NCI-H2171 (cell line): ENCODE measurements at regions not wholly inside any gene's neighbourhood (a gene's known extent, or its start where the extent isn't known, plus 50 kb on each side); places are given as distances from the start of the nearest gene placed in this dataset.
"Not testable (repeated sequence)": the region's sequence is repeated elsewhere in the genome, so short reads cannot be mapped to it uniquely, and the experiment has no call there.

ENCODE experiments used
- DNase-seq: peaks from one replicate; lab custom pipeline; 2025; lab: John Stamatoyannopoulos, UW

DNA sequence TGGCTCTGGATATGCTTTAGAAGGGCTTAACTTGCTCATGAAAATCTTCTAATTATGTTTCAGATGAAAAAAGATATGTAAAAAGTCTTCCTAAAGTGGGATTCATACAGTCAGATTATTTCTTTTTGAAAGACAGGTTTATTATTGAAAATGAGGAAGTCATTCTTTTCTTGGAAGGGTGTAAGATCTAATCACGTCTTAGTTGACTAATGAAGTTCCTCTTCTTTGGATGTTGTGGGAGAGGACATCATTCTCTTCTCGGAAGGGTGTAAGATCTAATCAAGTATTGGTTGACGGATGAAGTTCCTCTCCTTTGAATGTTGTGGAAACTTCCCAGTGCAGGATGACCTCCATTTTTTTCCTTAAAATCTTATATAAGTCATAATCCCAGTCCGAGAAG is 74.9 kb downstream of the ALG10 start:
- no peak for DNase-seq

DNA sequence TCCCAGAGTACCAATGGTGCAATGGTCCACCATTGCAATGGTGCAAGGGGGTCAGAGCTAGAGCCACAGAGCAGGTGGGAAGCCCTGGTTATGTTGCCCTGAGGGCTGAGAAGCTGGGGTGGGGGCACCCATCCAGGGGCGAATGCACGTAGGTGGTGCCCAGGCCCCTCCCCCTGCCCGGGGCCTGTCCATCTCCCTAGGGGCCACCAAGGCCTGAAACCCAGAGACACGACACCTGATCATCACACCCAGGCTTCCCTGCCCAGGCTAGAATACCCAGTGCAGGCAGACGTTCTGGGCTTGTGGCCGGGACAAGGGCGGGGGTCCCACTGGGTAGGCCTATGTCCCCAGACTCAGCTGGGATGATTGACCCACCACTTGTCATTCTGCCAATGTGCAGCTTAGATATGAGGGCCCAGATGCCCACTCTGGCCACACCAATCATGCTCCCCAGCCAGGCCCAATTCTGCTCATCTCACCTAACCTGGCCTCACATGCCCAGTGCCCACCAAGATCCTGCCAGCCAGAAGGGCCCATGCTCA is 83.2 kb downstream of the ALG10 start:
- DNase-seq, result no peak

DNA sequence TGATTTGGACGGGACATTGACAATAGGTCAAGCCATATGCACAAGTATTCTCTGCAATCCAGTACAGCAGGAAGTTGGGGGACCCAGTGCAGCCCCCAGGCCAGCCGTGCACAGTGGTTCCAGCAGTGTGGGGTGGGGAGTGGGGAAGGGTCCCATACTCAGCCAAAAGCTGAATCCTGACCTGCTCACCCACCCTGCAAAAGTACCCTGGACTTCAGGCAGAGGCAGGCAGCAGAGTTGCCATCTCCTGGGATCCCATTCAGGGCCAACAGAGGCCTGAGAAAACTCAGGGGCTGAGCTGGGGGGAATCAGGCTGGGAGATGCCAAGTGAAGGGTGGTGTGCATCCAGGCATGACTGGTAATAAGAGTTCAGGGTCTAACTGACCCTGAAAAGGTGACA is 83.9 kb downstream of the ALG10 start:
- DNase-seq, result no peak

DNA sequence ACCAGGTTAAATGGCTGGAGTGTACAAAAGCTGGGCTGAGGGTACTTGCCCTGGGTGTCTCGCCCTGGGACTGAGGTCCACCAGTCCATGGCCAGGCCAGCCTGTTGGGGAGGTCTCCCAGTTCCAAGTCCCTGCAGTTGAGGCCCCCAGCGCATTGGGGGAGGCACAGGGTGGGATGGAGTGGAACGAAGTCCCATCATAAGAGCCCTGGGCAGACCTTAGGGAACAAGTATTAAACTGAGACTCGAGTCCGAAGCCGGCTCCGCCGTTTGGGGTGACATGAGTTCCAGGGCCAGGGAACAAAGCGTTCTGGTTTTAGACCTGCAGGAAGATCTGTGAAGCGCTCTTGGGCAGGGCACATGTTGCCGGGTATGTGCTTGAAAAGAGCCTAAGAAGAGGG is 84.7 kb downstream of the ALG10 start:
- DNase-seq, result no peak

DNA sequence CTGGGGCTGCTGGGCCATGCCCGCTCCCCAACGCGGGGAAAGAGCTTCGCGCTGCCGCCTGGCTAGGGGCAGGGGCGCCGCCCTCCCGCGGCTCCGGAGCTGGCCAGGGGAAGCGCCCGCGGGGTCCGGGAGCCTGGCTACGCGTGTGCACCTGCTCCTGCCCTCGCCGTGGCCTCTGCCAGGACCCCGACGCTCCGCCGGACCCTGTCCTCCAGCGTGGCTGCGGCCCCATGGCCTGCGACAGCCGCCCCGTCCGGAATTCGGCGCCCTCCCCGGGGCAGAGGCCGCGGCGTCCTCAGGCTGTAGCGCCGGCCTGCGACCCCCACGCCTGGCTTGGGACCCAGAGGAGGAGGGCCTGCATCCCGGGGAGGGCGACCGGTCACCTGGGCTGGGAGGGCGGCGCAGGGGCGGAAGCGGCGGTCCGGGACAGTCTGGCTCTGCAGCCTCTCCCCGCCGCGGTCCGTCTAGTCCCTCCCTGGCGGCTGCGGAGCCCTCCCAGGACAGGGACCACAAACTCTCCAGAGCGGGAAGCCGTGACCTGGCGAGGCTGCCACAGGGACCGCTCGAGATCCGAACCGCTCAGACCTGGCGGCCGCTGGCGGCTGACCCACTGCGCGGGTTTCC is 85.6 kb downstream of the ALG10 start:
- DNase-seq, result no peak

DNA sequence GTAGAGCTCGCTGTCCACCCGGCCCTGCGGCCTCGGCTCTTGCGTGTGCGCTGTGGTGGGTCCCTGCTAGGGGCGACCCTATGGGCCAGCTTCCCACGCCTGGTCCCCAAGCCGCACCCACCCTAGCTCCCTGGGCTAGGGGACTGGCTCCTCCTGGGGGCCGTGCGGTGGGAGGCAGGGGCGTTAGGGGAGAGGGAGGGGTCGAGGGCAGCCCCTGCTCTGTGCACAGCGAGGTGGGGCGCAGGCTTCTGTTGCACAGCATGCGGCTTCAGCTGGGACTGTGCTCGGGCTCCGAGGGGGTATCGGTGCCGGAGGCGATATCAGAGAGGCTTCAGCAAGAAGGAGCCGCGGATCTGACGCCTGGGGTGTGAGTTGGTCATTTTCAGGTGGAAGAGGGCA is 86.1 kb downstream of the ALG10 start:
- DNase-seq, result no peak

DNA sequence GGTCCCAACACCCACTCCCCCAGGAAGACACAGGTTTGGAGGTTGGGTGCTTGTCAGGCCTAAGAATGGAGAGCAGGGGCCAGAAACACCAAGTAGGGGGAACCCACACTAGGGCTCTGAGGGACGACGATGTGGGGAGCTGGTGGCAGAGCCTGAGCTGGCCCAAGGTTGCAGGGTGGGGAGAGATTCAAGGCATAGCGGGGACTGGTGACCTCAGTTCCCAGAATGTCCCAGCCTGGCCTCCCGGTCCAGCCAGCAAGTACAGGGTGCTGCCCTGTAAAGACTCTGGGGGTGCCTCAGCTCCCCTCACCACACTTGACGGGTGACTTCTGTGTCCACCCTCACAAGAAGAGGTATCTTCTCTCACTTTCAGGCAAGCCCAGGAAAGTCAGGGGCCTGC is 86.7 kb downstream of the ALG10 start:
- no peak for DNase-seq

DNA sequence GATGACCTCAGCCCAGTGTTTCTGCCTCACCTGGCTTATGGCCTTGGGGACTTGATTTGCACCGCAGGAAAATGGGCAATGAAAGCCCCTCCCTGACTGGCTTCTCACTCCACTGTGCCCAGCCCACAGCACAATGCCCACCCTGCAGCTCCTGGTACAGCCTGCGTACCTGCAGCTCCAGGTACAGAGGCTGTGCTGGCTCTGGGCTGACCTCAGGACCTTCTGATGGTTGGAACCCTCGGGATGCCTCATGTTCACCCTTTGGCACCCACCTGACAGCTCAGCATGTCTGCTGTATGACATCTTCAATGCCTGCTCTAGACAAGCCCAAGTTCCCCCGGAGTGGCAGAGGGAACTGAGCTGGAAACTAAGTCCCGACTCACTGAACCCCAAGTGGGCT is 87.1 kb downstream of the ALG10 start:
- no peak for DNase-seq

DNA sequence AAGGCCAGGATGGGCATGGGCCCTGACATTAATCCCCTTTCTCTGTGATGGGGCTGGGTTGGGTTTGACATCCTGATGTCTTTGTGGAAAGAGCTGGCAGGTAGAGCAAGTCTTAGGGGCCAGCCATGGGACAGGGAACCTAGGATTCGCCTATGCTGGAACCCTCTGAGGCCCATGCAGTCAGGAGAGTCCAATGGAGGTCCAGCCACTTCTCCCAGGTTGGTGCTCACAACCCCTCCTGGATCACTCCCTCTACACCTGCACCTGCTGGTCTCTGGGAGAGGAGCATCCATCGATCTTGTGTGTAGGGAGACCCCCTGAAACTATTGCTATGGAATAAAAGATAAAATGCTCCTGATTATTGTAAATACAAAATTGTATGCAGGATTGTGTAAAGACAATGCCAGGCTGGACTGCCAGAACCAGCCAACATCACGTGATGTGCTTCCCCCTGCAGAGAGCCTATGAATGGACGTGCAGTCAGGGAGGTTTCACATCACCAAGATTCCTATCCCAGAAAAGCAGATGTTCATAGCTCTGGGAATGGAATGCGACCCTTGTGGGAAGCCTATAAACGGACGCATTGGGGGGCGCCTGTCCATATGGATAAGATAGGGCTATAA is 87.7 kb downstream of the ALG10 start:
- DNase-seq, result not testable (repeated sequence)

DNA sequence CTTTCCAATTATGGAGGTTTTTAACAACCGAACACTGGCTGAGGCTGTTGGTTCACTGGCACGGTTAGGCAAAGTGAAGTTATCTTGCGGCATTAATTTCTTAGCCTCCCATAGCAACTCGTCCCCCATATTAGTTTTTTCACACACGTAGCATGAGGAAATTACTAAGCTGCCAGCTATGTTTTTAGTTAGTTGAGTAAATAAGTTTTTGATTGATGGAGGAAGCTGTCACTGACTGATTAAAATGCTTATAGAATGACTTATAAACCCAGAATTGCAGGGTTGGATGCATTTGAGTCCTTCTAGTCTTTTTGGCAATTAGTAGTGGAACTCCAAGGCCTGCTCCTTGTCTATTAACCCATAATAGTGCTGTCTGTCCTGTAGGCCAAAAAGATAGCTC is 97.1 kb downstream of the ALG10 start:
- DNase-seq, result no peak

DNA sequence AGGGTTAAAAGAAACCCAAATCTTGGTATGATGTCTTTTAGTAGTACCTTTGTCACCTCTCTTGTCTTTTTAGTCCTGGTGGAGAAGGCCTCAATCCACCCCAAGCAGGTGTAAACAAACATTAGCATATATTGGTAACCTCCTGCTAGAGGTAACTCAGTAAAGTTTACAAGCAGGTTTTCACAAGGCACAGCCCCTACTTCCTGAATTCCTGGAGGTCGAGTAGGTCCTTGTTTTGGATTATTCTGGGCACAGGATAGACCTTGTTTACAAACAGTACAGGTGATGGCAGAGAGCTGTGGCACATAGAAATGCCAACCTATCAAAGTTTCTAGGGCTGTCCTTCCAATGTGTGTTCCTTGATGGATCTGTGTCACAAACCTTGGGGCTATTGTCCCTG is 99.1 kb downstream of the ALG10 start:
- no peak for DNase-seq

DNA sequence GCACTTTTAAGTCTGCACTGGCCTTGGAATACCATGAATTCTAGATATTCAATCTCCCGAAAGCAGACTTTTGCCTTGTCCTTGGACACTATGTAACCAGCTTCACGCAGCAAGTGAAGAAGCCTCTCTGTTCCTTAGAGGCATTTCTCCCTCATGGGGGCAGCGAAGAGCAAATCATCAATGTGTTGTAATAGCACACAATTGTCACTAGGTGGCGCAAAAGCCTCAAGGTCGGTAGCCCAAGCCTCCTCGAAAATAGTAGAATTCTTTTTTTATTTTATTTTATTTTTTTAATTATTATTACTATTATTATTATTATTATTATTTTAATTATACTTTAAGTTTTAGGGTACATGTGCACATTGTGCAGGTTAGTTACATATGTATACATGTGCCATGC is 100.8 kb downstream of the ALG10 start:
- DNase-seq, result peak; percentile 16

DNA sequence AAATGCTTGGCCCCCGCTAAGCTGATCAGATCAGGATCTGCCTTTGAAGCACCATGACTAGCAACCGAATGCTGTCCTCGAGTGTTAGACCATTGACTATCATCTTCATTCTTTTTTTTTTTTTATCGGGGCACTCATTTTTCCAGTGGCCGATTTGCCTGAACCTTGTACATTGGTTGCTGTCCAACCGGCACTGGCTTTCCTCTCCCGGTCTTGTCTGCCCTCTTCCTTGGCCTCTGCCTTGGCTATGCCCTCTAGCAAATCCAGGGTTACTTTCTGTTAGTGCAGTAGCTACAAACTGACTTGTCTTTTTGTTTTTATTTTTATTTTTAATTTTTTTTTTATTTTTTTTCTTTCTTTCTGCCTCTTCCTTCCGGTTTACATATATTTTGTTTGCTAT is 102.3 kb downstream of the ALG10 start:
- no peak for DNase-seq

DNA sequence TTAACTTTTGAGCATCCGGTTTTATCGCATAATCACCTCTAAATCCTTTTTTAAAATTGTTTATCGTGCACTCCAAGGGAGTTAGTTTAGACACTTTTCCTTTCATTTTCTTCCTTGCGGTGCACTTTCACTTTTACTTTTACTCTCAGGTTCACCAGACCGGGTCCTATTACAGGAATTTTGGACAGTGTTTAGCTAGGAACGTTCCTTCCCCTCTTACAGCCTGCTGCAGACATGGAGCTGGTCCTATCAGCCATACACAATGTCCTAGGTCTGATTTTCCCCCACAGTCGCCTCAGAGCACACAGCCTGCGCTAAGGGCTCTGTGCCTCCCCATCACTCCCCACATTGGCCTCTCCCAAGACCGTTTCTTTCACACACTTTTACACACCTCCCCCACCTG is 103.9 kb downstream of the ALG10 start:
- no peak for DNase-seq

DNA sequence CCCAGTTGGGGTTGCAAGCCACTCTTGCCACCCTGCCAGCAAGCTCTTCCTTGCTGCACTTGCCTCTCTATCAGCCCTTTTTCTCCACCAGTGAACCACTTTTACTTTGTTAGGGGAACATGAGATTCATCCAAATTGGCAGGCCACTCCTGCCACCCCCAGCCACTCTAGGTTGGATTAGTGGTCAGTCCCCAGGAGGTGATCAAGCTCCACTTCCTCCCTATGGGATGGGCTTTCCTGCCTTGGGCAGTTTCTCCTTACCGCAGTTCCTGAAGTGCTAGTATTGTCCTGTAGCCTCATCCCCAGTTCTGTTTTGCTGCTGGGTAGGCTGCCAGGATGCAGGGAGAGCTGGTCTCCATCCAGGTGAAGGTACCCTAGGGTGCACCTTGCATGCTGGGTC is 104.5 kb downstream of the ALG10 start:
- no peak for DNase-seq

DNA sequence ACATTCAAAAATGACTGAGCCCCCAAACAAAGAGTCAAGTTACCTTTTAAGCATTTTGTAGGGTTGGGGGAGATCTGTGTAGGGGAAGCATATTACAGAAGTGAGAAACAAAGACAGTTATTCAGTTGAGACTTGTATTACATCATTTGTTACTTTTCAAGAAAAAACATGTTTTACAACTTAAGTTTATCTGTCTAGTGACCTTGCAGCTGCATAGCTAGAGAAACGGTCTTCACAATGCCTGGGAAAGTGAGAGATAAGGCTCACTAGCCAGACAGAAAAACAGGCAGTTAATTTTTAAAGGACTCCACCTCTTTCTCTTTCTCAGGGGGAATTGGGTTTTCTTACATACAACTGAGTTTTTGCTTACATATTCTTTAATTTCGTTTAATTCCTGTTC is 105.1 kb downstream of the ALG10 start:
- DNase-seq, result not testable (repeated sequence)

DNA sequence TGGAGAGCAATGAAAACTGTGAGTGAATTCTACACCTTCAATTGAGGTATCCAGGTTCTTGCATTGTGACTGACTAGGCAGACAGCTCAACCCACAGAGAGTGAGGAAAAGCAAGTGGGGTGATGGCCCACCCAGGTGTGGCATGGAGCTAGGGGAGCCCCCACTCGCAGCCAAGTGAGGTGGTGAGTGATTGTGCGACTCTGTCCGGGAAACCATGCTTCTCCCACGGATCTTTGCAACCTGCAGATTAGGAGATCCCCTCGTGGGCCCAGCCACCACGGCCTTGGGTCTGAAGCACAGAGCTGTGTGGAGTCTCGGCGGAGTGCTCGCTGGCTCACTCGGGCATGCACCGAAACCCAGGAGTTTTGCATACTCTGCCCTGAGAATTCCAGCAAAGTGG is 120.1 kb downstream of the ALG10 start:
- no peak for DNase-seq

DNA sequence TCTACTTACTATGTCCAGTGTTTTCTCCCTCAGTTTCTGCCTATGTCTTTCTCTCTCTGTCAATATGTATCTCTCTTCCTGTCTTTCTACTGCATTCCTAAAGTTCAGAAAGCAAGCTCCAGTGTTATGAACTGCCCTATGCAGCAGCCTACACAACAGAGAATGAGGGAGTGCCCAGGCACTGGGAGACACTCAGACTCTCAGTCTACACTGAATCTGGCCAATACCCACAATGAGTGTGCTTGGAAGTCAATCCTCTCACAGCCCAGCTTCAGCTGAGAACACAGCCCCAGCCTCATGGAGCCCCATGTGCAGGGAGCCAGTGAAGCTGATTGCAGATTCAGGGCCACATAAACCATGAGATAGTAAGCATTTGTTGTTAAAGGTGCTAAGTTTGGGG is 128.7 kb downstream of the ALG10 start:
- DNase-seq, result no peak

DNA sequence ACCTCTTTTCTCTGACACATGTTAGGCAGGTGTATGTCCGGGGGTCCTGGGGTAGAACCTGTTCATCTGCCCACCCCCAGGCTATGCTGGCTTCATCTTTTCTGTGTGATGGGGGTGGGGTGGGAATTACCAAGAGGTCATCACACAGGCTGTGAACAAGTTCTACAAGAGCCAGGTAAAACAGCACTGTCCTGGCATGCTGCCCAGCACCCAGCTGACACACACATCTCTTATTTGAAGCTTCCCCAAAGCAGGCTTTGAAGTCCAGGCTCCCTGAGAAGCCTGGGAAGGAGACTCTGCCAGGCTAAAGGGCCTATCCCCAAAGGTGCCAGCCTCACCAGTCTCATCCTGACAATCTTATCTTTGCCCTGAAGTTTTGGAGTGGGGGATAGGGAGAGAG is 141.1 kb downstream of the ALG10 start:
- no peak for DNase-seq

DNA sequence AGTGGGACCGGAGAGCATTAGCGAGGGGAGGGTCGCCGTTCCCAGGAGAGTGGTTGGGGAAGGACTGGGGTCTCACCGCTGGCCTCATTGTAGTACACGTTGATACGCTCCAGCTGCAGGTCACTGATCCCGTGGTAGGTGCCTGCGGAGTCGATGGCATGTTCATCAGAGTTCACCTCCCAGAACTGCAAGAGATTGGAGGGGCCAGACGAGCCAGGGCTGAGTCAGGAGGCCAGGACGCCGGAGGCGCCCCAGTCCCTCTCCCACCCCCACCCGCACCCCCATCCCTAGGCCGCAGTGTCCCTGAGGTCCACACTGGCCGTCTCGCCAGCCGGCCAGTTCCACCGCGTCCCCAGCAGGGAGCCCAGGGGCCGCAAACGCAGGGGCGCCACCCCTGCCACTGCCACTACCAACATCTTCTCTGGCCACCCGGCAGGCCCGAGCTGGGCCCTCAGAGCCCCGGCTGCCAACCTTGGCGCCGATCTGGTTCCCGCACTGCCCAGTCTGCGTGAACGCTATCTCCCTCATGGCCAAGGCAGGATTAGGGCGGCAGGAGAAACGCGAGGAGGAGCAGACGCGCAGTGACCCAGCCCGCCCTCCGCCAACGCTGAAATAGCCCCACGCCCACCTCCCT is 144.2 kb downstream of the ALG10 start:
- DNase-seq, result no peak

DNA sequence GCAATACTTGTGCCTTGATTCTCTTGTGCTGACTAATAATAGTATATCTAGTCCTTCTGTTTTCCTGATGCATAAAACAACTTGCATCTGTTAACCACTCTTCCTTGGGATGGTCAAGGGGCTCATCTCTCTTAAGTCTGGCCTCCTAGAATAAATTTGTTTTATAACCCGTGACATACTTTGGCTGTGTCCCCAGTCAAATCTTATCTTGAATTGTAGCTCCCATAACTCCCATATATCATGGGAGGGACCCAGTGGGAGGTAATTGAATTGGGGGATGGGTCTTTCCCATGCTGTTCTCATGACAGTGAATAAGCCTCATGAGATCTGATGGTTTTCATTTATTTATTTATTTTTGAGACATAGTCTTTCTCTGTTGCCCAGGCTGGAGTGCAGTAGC is 146.2 kb downstream of the ALG10 start:
- DNase-seq, result not testable (repeated sequence)

DNA sequence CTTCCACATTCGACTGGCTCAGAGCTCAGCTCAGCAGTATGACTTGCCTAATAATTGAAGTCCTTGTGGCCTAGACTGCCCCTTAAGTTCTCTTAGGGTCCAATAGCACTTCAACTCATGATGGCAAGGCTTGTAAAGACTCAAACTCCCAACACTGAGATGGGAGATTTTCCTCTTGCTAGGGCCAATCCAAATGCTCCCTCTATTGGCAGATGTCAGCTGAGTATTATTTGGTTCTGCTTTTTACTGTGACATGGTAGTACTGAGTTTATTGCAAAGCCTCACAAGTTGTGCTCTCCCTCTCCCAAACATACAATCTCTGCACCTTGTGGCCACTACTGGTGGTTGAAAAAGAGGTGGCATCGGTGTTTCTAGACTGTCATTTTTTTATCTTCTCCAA is 164.2 kb downstream of the ALG10 start:
- no peak for DNase-seq

DNA sequence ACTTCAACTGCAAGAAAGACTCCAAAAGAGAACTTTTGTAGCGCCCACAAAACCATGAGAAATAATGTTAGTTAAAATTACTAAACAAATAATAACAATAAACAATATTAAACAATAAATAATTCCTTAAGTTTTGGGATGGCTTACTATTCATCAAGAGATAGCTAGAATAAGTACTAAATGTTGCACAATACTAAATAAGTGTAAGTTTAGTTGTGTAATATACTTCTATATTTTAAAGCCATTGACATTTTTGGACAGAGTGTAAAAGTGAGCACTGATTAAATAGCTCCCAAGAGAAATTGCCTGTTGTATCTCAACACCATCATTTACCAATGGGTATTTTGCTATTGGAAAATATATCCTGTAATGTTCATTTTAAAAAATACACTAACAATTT is 166.7 kb downstream of the ALG10 start:
- no peak for DNase-seq

DNA sequence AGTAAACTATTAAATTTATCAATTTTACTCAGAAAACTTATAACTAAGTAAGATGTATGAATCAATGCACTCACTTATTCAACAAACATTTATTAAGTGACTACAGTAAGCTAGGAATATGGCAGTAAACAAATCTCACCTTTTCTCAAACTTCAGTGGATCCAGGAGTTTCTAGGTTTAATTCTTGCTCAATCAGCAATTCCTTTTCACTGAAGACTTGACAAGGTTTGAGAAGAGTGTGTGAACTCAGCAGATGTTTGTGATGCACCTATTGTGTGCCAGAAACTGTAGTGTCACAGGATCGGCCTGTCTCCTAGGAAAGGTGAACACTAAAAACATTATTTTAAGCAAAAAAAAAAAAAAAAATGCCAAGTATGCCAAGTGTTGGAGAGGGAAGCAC is 167.8 kb downstream of the ALG10 start:
- DNase-seq, result no peak
